ENCODE measurements at regions not wholly inside any gene's neighbourhood (a gene's known extent, or its start where the extent isn't known, plus 50 kb on each side); places are given as distances from the start of the nearest gene placed in this dataset.

- no peak for TF ChIP-seq JUN (IDR thresholded peaks at IDR 0.05; ENCODE audit: borderline replicate concordance, insufficient read depth, insufficient read length, low read depth)
- no peak for TF ChIP-seq MYC (IDR thresholded peaks at IDR 0.05; ENCODE audit: low read depth, low read length)
- TF ChIP-seq POLR2AphosphoS5 (IDR thresholded peaks at IDR 0.05; ENCODE audit: insufficient read depth, low read depth, low read length), result no peak
- POLR2A ChIA-PET, result no interaction called here
Observed at GRCh38 chr3:23663246-23663645, 142.5 kb upstream of the UBE2E1 start.

GRCh38 chr3:23663661-23664186 lies 142.0 kb upstream of the UBE2E1 start:
- ChIA-PET CTCF (interaction anchor here (1.0 to 1.6 kb wide), 3 partner anchors 8 to 14 kb away, joined by 3 to 9 read pairs (median 3); no protein-coding TSS in a partner anchor), POLR2A (no interaction called here)
- no peaks in the 10 kb centered on the region for H4K20me1 ChIP-seq (replicated peaks; ENCODE audit: control insufficient read depth, extremely low read depth, insufficient read depth, low read length)
- no peak overlapping the region for H2AFZ ChIP-seq (ENCODE audit: low read depth, low read length)
- no peaks in the 10 kb centered on the region for H3K79me2 ChIP-seq (ENCODE audit: control insufficient read depth, insufficient read depth, low read length)
- no peaks in the 10 kb centered on the region for H3K36me3 ChIP-seq (ENCODE audit: control insufficient read depth in 2 of 2, extremely low read depth in 1 of 2, insufficient read depth in 2 of 2, low read length in 2 of 2)
- TF ChIP-seq GATA2 (IDR thresholded peaks at IDR 0.05; ENCODE audit: insufficient read depth, insufficient read length, low read depth, low read length) (no peak), EZH2 (IDR thresholded peaks at IDR 0.05; ENCODE audit: borderline replicate concordance, low read depth, low read length, severe bottlenecking) (no peak), POLR2AphosphoS5 (IDR thresholded peaks at IDR 0.05; ENCODE audit: insufficient read depth, low read depth, low read length) (no peak), FOS (IDR thresholded peaks at IDR 0.05; ENCODE audit: borderline replicate concordance, insufficient read depth, low read length) (no peak), JUN (IDR thresholded peaks at IDR 0.05; ENCODE audit: borderline replicate concordance, insufficient read depth, insufficient read length, low read depth) (no peak), CTCF (IDR thresholded peaks at IDR 0.05; ENCODE audit: extremely low read depth in 1 of 2, insufficient read depth in 1 of 2, low read depth in 1 of 2, low read length in 2 of 2) (no peak), MAX (IDR thresholded peaks at IDR 0.05; ENCODE audit: insufficient read depth, insufficient read length) (no peak), POLR2A (IDR thresholded peaks at IDR 0.05; ENCODE audit: low read depth, low read length) (no peak), MYC (IDR thresholded peaks at IDR 0.05; ENCODE audit: low read depth, low read length) (no peak)
- H3K27ac ChIP-seq (ENCODE audit: insufficient read depth, low read depth, low read length), result no peak overlapping the region
- dilution Hi-C loops (cut with MboI; ENCODE audit: extremely low pct_ligation_motif_present, low sequenced_read_pairs), result no loop called here
- FAIRE-seq, result peak; percentile 24
- BruUV-seq (replicated peaks), result no TSS peak
- H3K9ac ChIP-seq (replicated peaks; ENCODE audit: extremely low read depth, insufficient read depth, low read length), result no peak overlapping the region
- H3K9me1 ChIP-seq (replicated peaks; ENCODE audit: control insufficient read depth, extremely low read depth, insufficient read depth, low read length), result no peaks in the 10 kb centered on the region
- H3K4me2 ChIP-seq (ENCODE audit: insufficient read depth, low read length), result no peak overlapping the region
- intact Hi-C loops (cut with micrococcal nuclease), result no loop called here
- H3K9me3 ChIP-seq (replicated peaks; ENCODE audit: control insufficient read depth, insufficient read depth, low read length), result no peaks in the 10 kb centered on the region
- no peak overlapping the region for H3K4me3 ChIP-seq (replicated peaks in 1 of 3; ENCODE audit: insufficient read depth in 1 of 3, low read depth in 1 of 3, low read length in 3 of 3)
- DNase-seq (ENCODE audit: low read depth, low spot score), result no peak
- H3K4me1 ChIP-seq (ENCODE audit: control insufficient read depth, extremely low read depth, insufficient read depth, low read length), result peaks cover 8% of the 10 kb centered on the region
- no peaks in the 10 kb centered on the region for H3K27me3 ChIP-seq (ENCODE audit: control insufficient read depth in 2 of 2, insufficient read depth in 2 of 2, low read length in 2 of 2)

More at GRCh38 chr3:23663246-23663645, 142.5 kb upstream of the UBE2E1 start:
- no peaks in the 10 kb centered on the region for H3K36me3 ChIP-seq (ENCODE audit: control insufficient read depth in 2 of 2, extremely low read depth in 1 of 2, insufficient read depth in 2 of 2, low read length in 2 of 2)
- H2AFZ ChIP-seq (ENCODE audit: low read depth, low read length), result no peak overlapping the region
- intact Hi-C loops (cut with micrococcal nuclease), result no loop called here
- no peaks in the 10 kb centered on the region for H4K20me1 ChIP-seq (replicated peaks; ENCODE audit: control insufficient read depth, extremely low read depth, insufficient read depth, low read length)
- H3K4me1 ChIP-seq (ENCODE audit: control insufficient read depth, extremely low read depth, insufficient read depth, low read length), result peaks cover 3% of the 10 kb centered on the region
- H3K4me3 ChIP-seq (replicated peaks in 1 of 3; ENCODE audit: insufficient read depth in 1 of 3, low read depth in 1 of 3, low read length in 3 of 3), result no peak overlapping the region
- no peaks in the 10 kb centered on the region for H3K27me3 ChIP-seq (ENCODE audit: control insufficient read depth in 2 of 2, insufficient read depth in 2 of 2, low read length in 2 of 2)
- FAIRE-seq, result no peak
- no TSS peak for BruUV-seq (replicated peaks)
- H3K4me2 ChIP-seq (ENCODE audit: insufficient read depth, low read length), result no peak overlapping the region
- dilution Hi-C loops (cut with MboI; ENCODE audit: extremely low pct_ligation_motif_present, low sequenced_read_pairs), result no loop called here
- no peaks in the 10 kb centered on the region for H3K79me2 ChIP-seq (ENCODE audit: control insufficient read depth, insufficient read depth, low read length)
- CTCF ChIA-PET, result interaction anchor here (1.0 to 1.5 kb wide), 2 partner anchors 9 to 10 kb away, joined by 3 read pairs; no protein-coding TSS in a partner anchor
- no peak overlapping the region for H3K27ac ChIP-seq (ENCODE audit: insufficient read depth, low read depth, low read length)
- H3K9me3 ChIP-seq (replicated peaks; ENCODE audit: control insufficient read depth, insufficient read depth, low read length), result no peaks in the 10 kb centered on the region
- H3K9me1 ChIP-seq (replicated peaks; ENCODE audit: control insufficient read depth, extremely low read depth, insufficient read depth, low read length), result no peaks in the 10 kb centered on the region
- H3K9ac ChIP-seq (replicated peaks; ENCODE audit: extremely low read depth, insufficient read depth, low read length), result no peak overlapping the region
- DNase-seq (ENCODE audit: low read depth, low spot score), result no peak

Measured in endothelial cell of umbilical vein (primary cell).